Uterus (tissue), 2 donors: ENCODE measurements at regions not wholly inside any gene's neighbourhood (a gene's known extent, or its start where the extent isn't known, plus 50 kb on each side); places are given as distances from the start of the nearest gene placed in this dataset.

Source experiments
- POLR2A ChIP-seq, 2 donors: fragments of 450-650 bp; IDR thresholded peaks; one replicate each; pipeline ENCODE4 v1.6.1; 2016; ENCODE audit warnings: antibody characterized with exemption in 2 of 2, mild to moderate bottlenecking in 1 of 2, moderate library complexity in 1 of 2
- TF ChIP-seq, protein P1 (sequence below), 4 experiments: fragments of 200-600 bp in 2 of 4; fragments of 450-650 bp in 2 of 4; sonication (generic) in 2 of 4; IDR thresholded peaks; one replicate each; pipeline ENCODE4 v1.5.1; 2016 to 2019; ENCODE audit warnings: antibody characterized with exemption in 4 of 4, mild to moderate bottlenecking in 2 of 4, moderate library complexity in 1 of 4

DNA sequence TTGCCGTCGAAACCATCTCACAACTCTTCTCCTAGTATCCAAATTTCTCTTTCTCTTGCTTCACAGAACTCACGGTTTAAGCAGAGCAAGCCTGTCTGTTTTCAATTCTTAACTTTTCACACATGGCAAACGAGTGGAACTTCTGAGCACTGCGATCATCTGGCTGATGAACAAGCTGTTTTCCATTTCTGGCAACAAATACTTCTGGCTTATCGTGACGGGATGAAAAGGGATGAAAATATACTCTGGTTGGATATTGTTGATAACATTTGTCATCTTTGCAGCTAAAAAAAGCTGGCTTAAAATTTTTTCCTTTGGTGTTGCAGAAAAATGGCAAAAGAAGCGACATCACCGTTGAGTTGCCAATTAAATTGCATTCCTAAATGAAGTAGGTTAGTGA is 515.2 kb upstream of the JARID2 start:
- TF ChIP-seq, protein P1, sequence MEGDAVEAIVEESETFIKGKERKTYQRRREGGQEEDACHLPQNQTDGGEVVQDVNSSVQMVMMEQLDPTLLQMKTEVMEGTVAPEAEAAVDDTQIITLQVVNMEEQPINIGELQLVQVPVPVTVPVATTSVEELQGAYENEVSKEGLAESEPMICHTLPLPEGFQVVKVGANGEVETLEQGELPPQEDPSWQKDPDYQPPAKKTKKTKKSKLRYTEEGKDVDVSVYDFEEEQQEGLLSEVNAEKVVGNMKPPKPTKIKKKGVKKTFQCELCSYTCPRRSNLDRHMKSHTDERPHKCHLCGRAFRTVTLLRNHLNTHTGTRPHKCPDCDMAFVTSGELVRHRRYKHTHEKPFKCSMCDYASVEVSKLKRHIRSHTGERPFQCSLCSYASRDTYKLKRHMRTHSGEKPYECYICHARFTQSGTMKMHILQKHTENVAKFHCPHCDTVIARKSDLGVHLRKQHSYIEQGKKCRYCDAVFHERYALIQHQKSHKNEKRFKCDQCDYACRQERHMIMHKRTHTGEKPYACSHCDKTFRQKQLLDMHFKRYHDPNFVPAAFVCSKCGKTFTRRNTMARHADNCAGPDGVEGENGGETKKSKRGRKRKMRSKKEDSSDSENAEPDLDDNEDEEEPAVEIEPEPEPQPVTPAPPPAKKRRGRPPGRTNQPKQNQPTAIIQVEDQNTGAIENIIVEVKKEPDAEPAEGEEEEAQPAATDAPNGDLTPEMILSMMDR (IDR thresholded peaks at IDR 0.05), result no peak
- no peak for TF ChIP-seq POLR2A (IDR thresholded peaks at IDR 0.05)
